ENCODE measurements at regions not wholly inside any gene's neighbourhood (a gene's known extent, or its start where the extent isn't known, plus 50 kb on each side); places are given as distances from the start of the nearest gene placed in this dataset.

DNA sequence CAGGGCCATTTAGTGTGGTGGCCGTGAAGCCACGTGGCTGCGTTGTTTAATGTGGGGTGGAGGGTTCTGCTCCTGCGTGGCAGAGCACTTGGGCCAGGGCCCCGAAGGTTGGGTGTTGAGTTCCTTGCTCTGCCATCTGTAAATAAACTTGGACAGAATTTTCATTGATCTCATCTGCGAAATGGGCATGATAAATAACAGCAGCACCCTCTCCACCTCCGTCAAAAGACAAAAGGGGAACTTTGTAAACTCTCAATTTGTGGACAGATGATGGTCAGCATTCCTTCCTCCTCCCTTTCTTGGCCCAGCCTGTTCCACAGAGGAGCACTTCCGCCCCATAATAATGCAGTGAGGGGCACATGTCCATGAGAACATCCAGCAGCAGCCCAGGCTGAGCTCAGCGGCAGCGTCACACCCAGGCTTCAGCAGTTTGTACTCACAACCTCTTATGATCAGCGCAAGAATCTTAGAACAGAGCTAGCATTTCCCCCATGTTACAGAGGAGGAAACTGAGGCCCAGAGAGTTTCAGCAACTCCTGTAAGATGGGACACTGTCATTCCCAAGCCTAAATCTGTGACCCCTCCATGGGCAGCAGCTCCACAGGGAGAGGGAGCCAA is 874.5 kb downstream of the BRD1 start:
- DNase-seq (ENCODE audit: low spot score) = no peak

- no peak for DNase-seq (ENCODE audit: low spot score)
These were observed 875.2 kb downstream of the BRD1 start for GRCh38 chr22:48952256-48953102.

GRCh38 chr22:48951836-48952235 is 875.8 kb downstream of the BRD1 start:
- no peak for DNase-seq (ENCODE audit: low spot score)

DNA sequence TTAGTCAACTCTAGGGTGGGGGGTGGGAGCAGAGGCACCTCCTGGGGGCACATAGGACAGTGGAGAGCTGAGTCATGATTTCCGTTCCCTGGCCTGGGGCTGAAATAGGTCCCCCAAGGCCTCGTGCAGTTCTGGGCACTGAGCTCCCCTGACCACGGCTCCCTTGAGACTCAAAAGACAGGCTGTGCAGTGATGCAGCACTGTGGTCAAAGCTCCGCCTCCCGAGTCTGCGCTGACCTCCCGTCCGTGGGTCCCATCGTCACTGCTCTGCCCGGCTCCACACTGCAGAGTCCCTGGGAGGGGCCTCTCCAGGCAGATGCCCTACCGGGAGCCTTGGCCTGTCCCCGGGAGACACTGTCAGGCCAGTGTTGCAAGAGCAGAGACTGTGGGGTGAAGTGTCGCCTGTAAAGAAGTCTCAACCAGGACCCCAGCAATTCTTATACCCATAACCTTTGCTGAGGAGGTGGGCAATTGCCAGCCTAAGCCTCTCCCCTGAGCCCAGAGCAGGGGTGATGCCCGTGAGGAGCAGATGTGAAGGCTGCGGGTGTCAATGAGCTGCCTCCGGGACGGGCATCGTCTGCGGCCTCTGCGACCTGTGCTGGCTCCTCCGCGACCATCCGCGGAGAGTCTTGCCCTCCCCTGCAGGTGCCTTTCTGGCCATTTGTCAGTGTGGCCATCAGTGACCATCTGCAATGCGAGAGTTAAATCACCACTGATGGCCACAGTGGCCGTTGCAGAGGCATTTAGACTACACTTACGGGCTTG is 877.3 kb downstream of the BRD1 start:
- DNase-seq (ENCODE audit: low spot score) = no peak

GRCh38 chr22:48949375-48950149 is 878.1 kb downstream of the BRD1 start:
- no peak for DNase-seq (ENCODE audit: low spot score)

GRCh38 chr22:48948575-48949170 is 879.0 kb downstream of the BRD1 start:
- DNase-seq (ENCODE audit: low spot score) = no peak

- no peak for DNase-seq (ENCODE audit: low spot score)
These were observed 880.0 kb downstream of the BRD1 start for GRCh38 chr22:48947636-48948035.

DNA sequence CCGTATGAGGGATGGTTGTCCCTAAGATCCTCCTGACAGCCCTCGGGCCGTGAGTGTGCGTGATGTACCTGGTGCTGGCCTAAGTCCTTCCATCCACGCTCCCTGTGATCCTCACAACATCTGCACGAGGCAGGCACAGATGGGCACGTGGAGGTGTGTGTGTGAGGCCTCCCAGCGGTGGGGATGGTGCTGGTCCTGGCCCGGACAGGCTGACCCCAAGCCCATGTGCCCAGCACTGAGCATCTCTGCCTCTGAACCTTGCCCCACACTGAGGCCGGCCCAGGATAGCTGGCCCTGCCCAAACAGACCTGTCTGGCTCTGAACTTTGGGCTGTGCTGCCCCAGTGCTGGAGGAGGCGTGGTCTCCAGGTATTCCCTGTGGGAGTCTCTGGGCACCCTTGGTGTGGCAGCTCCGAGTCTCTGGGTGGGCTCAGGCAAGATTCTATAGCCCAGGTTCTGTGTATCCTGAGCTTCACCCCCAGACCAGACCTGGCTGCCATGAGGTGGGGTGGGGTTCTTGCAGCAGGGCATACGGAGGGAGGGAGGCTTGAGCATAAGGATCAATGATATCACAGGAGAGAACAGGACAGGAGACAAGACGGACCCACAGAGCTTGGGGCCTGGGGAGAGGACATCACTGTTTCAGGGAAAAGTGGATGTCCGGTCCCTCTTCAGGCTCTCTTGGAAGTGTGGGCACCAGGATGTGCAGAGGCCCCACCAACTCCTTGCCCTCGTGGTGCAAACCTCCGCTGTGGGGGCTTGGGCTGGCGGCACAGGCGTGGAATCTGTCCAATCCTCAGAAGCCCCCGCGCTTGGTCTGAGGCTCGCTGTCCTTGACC is 881.8 kb downstream of the BRD1 start:
- no peak for DNase-seq (ENCODE audit: low spot score)

DNA sequence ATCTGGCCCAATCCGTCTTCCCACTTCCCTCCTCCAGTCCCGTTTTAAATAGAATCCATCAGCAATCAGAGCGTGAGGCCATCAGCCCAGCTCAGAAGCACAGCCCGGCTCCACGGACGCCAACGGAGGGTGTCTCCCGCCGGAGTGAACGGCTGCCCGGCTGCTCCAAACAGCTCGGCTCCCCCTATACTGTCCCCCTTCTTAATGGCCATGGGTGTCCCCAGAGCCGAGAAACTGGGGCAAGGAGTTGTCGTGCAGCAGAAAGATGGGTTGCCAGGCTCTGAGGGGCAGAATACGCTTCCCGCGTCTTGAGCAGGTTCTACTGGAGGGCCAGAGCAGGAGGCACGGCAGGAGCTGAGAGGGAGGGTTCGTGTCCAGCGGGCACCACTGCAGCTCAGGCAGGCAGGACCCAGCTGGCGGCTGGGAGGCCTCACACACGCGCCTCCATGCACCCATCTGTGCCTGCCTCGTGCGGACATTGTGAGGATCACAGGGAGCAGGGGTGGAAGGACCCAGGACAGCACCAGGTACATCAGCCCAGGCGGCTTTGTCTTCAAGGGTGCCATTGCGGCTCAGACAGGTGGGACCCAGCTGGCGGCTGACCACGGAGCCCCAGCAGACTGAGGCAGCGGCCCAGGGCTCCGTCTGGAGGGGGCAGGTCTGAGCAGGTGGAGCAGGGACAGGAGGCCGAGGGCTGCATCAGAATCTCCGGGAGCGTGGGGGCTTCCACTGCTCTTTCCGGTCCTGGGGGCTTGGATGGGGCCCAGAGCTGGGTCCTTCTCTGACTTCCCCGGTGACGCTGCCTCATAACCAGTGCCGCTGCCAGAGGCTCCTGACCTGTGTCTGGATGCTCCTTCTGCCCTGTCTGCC is 882.7 kb downstream of the BRD1 start:
- no peak for DNase-seq (ENCODE audit: low spot score)

- no peak for DNase-seq (ENCODE audit: low spot score)
These were observed 883.3 kb downstream of the BRD1 start for GRCh38 chr22:48944433-48944750.

DNA sequence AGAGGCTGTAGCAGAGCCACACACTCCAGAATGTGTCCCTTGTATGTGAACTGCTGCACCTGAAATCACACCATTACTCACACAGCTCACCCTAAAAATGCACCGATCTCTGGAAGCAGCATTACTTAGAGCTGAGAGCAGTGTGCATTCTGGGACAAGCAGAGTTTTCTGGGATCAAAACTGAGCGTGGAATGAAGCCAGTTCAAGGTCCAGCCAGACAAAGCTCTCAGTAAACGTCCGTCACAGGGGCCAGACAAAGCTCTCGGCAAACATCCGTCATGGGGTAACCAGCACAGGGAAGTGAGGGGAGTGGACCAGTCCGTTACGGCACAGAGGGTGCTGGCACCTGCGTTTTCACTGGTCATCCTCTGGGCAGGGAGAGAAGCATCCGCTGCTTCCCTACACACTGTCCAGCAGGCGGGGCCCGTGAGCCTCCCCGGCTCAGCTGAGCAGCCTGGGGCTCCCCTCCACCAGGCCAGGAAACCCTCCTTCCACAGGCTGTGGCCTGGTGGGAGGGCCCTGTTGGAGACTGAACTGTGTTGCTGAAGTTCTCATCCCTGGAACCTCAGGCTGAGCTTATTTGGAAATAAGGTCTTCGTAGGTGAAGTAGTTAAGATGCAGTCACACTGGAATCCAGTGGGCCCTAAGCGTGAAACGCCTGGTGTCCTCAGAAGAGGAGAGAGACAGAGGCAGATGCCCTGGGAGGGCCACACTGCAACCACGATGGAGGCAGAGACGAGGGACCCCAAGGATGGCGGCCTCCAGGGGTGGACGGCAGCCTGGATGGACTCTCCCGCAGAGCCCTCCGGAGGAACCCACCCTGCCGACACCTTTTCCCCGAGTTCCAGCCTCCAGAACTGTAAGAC is 883.9 kb downstream of the BRD1 start:
- no peak for DNase-seq (ENCODE audit: low spot score)

- DNase-seq (ENCODE audit: low spot score) = no peak
These were observed 884.7 kb downstream of the BRD1 start for GRCh38 chr22:48942698-48943566.

GRCh38 chr22:48941903-48942575 is 885.6 kb downstream of the BRD1 start:
- DNase-seq (ENCODE audit: low spot score) = no peak

DNA sequence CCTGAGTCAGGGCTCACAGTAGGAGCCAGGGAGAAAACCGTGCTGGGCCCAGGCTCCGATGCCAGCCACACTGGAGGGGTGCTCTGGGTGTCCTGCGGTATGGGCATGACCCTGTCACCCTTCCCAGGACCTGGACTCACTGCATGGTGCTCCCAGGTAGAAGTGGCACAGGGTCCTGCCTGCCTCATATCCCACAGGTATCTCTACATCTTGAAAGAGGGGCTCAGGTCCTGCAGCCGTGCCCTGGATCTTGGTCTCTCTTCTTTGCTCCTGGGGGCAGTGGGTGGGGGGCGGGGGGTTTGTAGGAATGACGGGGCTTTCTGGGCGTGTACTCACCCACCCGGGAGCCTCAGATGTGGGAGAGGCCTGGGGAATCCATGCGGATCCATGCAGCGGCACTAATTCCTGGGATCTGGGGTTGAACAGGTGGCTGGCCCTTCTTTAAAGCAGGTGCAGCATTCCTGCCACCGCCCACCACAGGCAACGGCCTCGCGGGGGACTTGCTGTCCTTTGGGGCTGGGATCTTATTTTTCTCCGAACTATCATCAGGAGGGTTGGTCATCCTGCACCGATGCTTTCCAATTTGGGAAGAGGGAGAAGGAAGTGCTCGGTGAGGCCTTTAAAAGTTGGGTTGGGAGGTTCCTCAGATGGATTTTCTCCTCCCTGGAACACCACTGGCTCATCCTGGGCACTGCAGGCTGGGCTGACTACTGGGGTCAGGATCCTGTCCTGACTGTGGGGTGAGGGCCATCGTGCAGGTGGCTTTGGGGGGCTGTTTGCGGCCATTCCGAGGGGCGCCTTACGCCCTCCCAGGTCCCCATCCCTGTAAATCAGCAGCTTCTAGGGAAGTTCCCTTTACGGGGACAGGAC is 886.4 kb downstream of the BRD1 start:
- DNase-seq (ENCODE audit: low spot score) = no peak

DNA sequence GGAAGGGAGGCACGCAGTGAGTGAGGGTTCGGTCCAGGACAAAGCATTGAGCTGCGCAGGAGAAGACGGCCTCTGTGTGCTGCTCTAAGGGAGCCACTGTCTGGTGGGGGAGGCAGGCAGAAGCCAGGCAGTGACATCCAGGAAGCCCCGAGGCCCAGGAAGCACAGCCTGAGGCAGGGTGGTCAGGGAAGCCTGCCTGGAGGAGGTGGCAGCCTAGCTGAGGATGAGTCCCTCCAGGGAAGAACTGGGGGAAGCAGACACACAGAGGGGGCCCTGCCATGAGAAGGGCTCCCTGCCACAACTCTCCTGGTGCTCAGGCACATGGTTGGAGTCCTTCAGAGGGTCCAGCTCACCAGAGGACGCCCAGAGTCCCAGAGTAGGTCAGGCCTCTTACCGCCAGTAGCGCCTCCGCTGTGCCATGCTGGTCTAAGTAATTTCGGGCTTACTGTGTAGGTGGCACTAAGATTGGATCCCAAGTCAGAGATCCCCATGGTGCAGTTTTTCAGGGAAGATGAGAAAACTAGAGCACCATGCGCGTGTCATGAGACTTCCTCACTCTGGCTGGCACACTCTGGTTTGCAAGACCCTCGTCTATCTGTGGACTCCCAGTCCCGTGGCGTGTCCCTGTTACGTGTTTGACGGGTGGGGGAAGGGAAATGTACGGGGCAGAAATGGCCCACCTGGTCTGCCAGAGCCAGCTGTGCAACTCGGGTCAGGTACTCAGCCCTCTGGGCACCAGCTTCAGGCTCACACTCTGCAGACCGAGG is 887.2 kb downstream of the BRD1 start:
- no peak for DNase-seq (ENCODE audit: low spot score)

Data from AG08395 (cell line).